Loucy (cell line): ENCODE measurements at regions not wholly inside any gene's neighbourhood (a gene's known extent, or its start where the extent isn't known, plus 50 kb on each side); places are given as distances from the start of the nearest gene placed in this dataset.

ENCODE experiments used
- H2AFZ ChIP-seq: fragments of 200-600 bp; sonication (generic); 2 replicates; pipeline ENCODE4 v1.6.0; 2016; ENCODE audit warnings: antibody characterized with exemption, mild to moderate bottlenecking, low read length, moderate library complexity
- H3F3A ChIP-seq: fragments of 200-600 bp; 2 replicates; pipeline ENCODE4 v1.6.0; 2016; ENCODE audit warnings: antibody characterized with exemption, low read depth, mild to moderate bottlenecking
- H3K27me3 ChIP-seq: fragments of 200-600 bp; sonication (generic); 2 replicates; pipeline ENCODE4 v1.6.1; 2014; ENCODE audit warnings: low read length, mild to moderate bottlenecking; ENCODE audit not compliant: insufficient read depth, poor library complexity, severe bottlenecking
- H3K36me3 ChIP-seq: fragments of 200-600 bp; sonication (generic); 2 replicates; pipeline ENCODE4 v1.6.1; 2016; ENCODE audit warnings: low read length; ENCODE audit not compliant: insufficient read depth
- H3K4me1 ChIP-seq: fragments of 200-600 bp; sonication (generic); 2 replicates; pipeline ENCODE4 v1.5.1; 2014; ENCODE audit warnings: low read length, mild to moderate bottlenecking; ENCODE audit not compliant: insufficient read depth, poor library complexity, severe bottlenecking
- H3K4me2 ChIP-seq: fragments of 200-600 bp; sonication (generic); 2 replicates; pipeline ENCODE4 v1.6.0; 2014; ENCODE audit warnings: antibody characterized with exemption, low read length, low read depth, mild to moderate bottlenecking; ENCODE audit not compliant: poor library complexity, severe bottlenecking
- H3K4me3 ChIP-seq: fragments of 200-600 bp; sonication (generic); 2 replicates; pipeline ENCODE4 v1.5.1; 2014; ENCODE audit warnings: low read length, mild to moderate bottlenecking, mixed read lengths; ENCODE audit not compliant: poor library complexity, severe bottlenecking
- H3K79me2 ChIP-seq: fragments of 200-600 bp; sonication (generic); 2 replicates; pipeline ENCODE4 v1.6.1; 2014; ENCODE audit warnings: low read length; ENCODE audit not compliant: insufficient read depth
- H3K9ac ChIP-seq: fragments of 200-600 bp; sonication (generic); 2 replicates; pipeline ENCODE4 v1.6.0; 2014; ENCODE audit warnings: mild to moderate bottlenecking, low read depth, low read length, moderate library complexity; ENCODE audit not compliant: poor library complexity, severe bottlenecking
- H3K9me2 ChIP-seq: fragments of 200-600 bp; sonication (generic); replicated peaks from 2 replicates; pipeline ENCODE4 v1.6.1; 2016; ENCODE audit warnings: low read depth, low read length, mixed read lengths
- H3K9me3 ChIP-seq: fragments of 200-600 bp; sonication (generic); 2 replicates; pipeline ENCODE4 v1.6.1; 2014; ENCODE audit warnings: mild to moderate bottlenecking, antibody characterized with exemption, low read length, low read depth; ENCODE audit not compliant: insufficient read depth
- H4K20me1 ChIP-seq: fragments of 200-600 bp; sonication (generic); 2 replicates; pipeline ENCODE4 v1.6.0; 2014; ENCODE audit warnings: antibody characterized with exemption, low read length, mild to moderate bottlenecking; ENCODE audit not compliant: insufficient read depth, poor library complexity, severe bottlenecking
- EZH2phosphoT487 ChIP-seq: fragments of 200-600 bp; IDR thresholded peaks from 2 replicates; pipeline ENCODE4 v1.6.1; 2018; ENCODE audit warnings: antibody characterized with exemption, mild to moderate bottlenecking, moderate library complexity, borderline replicate concordance
- TF ChIP-seq, protein P1 (sequence below): fragments of 200-600 bp; sonication (generic); conservative IDR thresholded peaks from 2 replicates; pipeline ENCODE4 v1.5.1; 2014; ENCODE audit warnings: mild to moderate bottlenecking, antibody characterized with exemption, low read length

DNA sequence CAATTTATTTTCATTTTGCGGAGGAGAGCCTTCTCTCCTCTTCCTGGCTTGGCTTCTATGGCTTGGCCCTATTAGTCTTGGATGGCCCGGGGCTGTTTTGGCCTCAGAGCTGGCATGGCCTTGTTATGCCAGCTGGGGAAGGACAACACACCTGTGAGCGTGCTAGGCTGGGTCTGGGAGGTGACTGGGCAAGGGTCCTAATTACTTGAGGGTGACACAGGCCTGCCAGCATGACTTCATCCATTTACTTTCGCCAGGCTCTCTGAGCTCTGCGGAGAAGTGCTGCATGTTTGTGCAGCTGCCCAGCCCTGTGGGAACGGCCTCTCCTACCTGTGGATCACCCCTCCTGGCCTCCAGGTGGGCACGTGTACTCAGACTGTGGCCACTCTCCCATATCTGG lies 153.6 kb downstream of the SNX19 start:
- Histone ChIP-seq H3K4me1 (peaks cover 7% of the 10 kb centered on the region), H3K36me3 (no peaks in the 10 kb centered on the region), H3K27me3 (peaks cover 5% of the 10 kb centered on the region), H3F3A (no peaks in the 10 kb centered on the region), H3K79me2 (no peaks in the 10 kb centered on the region), H3K9me3 (no peaks in the 10 kb centered on the region), H3K4me2 (no peak overlapping the region), H4K20me1 (no peaks in the 10 kb centered on the region), H2AFZ (no peak overlapping the region), H3K9ac (no peak overlapping the region), H3K9me2 (no peaks in the 10 kb centered on the region), H3K4me3 (no peak overlapping the region)
- no peak for TF ChIP-seq EZH2phosphoT487
- TF ChIP-seq, protein P1, sequence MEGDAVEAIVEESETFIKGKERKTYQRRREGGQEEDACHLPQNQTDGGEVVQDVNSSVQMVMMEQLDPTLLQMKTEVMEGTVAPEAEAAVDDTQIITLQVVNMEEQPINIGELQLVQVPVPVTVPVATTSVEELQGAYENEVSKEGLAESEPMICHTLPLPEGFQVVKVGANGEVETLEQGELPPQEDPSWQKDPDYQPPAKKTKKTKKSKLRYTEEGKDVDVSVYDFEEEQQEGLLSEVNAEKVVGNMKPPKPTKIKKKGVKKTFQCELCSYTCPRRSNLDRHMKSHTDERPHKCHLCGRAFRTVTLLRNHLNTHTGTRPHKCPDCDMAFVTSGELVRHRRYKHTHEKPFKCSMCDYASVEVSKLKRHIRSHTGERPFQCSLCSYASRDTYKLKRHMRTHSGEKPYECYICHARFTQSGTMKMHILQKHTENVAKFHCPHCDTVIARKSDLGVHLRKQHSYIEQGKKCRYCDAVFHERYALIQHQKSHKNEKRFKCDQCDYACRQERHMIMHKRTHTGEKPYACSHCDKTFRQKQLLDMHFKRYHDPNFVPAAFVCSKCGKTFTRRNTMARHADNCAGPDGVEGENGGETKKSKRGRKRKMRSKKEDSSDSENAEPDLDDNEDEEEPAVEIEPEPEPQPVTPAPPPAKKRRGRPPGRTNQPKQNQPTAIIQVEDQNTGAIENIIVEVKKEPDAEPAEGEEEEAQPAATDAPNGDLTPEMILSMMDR, result no peak

- H3K4me2 ChIP-seq, result no peak overlapping the region
- no peaks in the 10 kb centered on the region for H4K20me1 ChIP-seq
- no peaks in the 10 kb centered on the region for H3K9me2 ChIP-seq
- H3K79me2 ChIP-seq, result no peaks in the 10 kb centered on the region
- no peaks in the 10 kb centered on the region for H3K9me3 ChIP-seq
- no peak for TF ChIP-seq EZH2phosphoT487
- TF ChIP-seq, protein P1, result no peak
- H2AFZ ChIP-seq, result no peak overlapping the region
- no peak overlapping the region for H3K4me3 ChIP-seq
- H3K27me3 ChIP-seq, result peaks cover 5% of the 10 kb centered on the region
- no peak overlapping the region for H3K9ac ChIP-seq
- H3K4me1 ChIP-seq, result peaks cover 7% of the 10 kb centered on the region
- H3K36me3 ChIP-seq, result no peaks in the 10 kb centered on the region
- H3F3A ChIP-seq, result no peaks in the 10 kb centered on the region
Observed at GRCh38 chr11:130763087-130763980, 152.9 kb downstream of the SNX19 start.

- Histone ChIP-seq H3K27me3 (no peaks in the 10 kb centered on the region), H3K9ac (no peak overlapping the region), H3K4me3 (no peak overlapping the region), H2AFZ (no peak overlapping the region), H3K4me1 (peaks cover 7% of the 10 kb centered on the region), H3K79me2 (no peaks in the 10 kb centered on the region), H3K36me3 (no peaks in the 10 kb centered on the region), H4K20me1 (no peaks in the 10 kb centered on the region), H3K4me2 (no peak overlapping the region), H3F3A (no peaks in the 10 kb centered on the region), H3K9me3 (no peaks in the 10 kb centered on the region), H3K9me2 (no peaks in the 10 kb centered on the region)
- TF ChIP-seq, protein P1, result no peak
- no peak for TF ChIP-seq EZH2phosphoT487
Observed at GRCh38 chr11:130765406-130765805, 150.9 kb downstream of the SNX19 start.
